KMS-11 (cell line): ENCODE measurements at regions not wholly inside any gene's neighbourhood (a gene's known extent, or its start where the extent isn't known, plus 50 kb on each side); places are given as distances from the start of the nearest gene placed in this dataset.
"Not testable (repeated sequence)": the region's sequence is repeated elsewhere in the genome, so short reads cannot be mapped to it uniquely, and the experiment has no call there.

Experiments
- H2AFZ ChIP-seq: fragments of 200-600 bp; sonication (generic); 2 replicates; pipeline ENCODE4 v1.6.1; 2016; ENCODE audit warnings: antibody characterized with exemption, mixed run types, low read depth
- H3K27ac ChIP-seq: fragments of 200-600 bp; sonication (generic); 2 replicates; pipeline ENCODE4 v1.6.1; 2016; ENCODE audit warnings: mild to moderate bottlenecking, mixed run types
- H3K27me3 ChIP-seq: fragments of 200-600 bp; sonication (generic); 2 replicates; pipeline ENCODE4 v1.6.1; 2017; ENCODE audit warnings: mild to moderate bottlenecking, low read depth, mixed run types, moderate library complexity; ENCODE audit not compliant: insufficient read depth
- H3K36me3 ChIP-seq: fragments of 200-600 bp; sonication (generic); 2 replicates; pipeline ENCODE4 v1.6.1; 2017; ENCODE audit warnings: mild to moderate bottlenecking, mixed run types; ENCODE audit not compliant: insufficient read depth
- H3K4me1 ChIP-seq: fragments of 200-600 bp; sonication (generic); 2 replicates; pipeline ENCODE4 v1.6.1; 2016; ENCODE audit warnings: mild to moderate bottlenecking, low read depth, mixed run types; ENCODE audit not compliant: poor library complexity, severe bottlenecking
- H3K4me2 ChIP-seq: fragments of 200-600 bp; sonication (generic); 2 replicates; pipeline ENCODE4 v1.7.0; 2016; ENCODE audit warnings: mild to moderate bottlenecking, mixed run types
- H3K4me3 ChIP-seq: fragments of 200-600 bp; sonication (generic); IDR thresholded peaks from 2 replicates; pipeline ENCODE4 v1.6.1; 2017; ENCODE audit warnings: low read depth, low read length, mixed read lengths; ENCODE audit not compliant: insufficient read depth
- H3K79me2 ChIP-seq: fragments of 200-600 bp; sonication (generic); 2 replicates; pipeline ENCODE4 v1.6.1; 2016; ENCODE audit warnings: low read depth, mixed run types; ENCODE audit not compliant: insufficient read depth
- H3K9ac ChIP-seq: fragments of 200-600 bp; sonication (generic); 2 replicates; pipeline ENCODE4 v1.6.1; 2016; ENCODE audit warnings: mild to moderate bottlenecking, mixed run types
- H4K20me1 ChIP-seq: fragments of 200-600 bp; sonication (generic); 2 replicates; pipeline ENCODE4 v1.6.1; 2016; ENCODE audit warnings: mild to moderate bottlenecking, mixed run types; ENCODE audit not compliant: insufficient read depth
- TF ChIP-seq, protein P1 (sequence below): fragments of 200-600 bp; sonication (generic); conservative IDR thresholded peaks from 2 replicates; pipeline ENCODE4 v1.6.1; 2017; ENCODE audit warnings: low read depth, mild to moderate bottlenecking, antibody characterized with exemption, low read length, moderate library complexity, mixed read lengths

GRCh38 chr6:22173311-22173710 lies 123.5 kb downstream of the PRL start:
- H3K4me2 ChIP-seq = no peak overlapping the region
- TF ChIP-seq, protein P1, sequence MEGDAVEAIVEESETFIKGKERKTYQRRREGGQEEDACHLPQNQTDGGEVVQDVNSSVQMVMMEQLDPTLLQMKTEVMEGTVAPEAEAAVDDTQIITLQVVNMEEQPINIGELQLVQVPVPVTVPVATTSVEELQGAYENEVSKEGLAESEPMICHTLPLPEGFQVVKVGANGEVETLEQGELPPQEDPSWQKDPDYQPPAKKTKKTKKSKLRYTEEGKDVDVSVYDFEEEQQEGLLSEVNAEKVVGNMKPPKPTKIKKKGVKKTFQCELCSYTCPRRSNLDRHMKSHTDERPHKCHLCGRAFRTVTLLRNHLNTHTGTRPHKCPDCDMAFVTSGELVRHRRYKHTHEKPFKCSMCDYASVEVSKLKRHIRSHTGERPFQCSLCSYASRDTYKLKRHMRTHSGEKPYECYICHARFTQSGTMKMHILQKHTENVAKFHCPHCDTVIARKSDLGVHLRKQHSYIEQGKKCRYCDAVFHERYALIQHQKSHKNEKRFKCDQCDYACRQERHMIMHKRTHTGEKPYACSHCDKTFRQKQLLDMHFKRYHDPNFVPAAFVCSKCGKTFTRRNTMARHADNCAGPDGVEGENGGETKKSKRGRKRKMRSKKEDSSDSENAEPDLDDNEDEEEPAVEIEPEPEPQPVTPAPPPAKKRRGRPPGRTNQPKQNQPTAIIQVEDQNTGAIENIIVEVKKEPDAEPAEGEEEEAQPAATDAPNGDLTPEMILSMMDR = no peak
- no peak overlapping the region for H3K27ac ChIP-seq
- no peak overlapping the region for H3K9ac ChIP-seq
- H4K20me1 ChIP-seq = no peaks in the 10 kb centered on the region
- H3K4me3 ChIP-seq = no peak overlapping the region
- no peaks in the 10 kb centered on the region for H3K36me3 ChIP-seq
- no peaks in the 10 kb centered on the region for H3K27me3 ChIP-seq
- no peak overlapping the region for H2AFZ ChIP-seq
- no peaks in the 10 kb centered on the region for H3K79me2 ChIP-seq
- no peaks in the 10 kb centered on the region for H3K4me1 ChIP-seq

DNA sequence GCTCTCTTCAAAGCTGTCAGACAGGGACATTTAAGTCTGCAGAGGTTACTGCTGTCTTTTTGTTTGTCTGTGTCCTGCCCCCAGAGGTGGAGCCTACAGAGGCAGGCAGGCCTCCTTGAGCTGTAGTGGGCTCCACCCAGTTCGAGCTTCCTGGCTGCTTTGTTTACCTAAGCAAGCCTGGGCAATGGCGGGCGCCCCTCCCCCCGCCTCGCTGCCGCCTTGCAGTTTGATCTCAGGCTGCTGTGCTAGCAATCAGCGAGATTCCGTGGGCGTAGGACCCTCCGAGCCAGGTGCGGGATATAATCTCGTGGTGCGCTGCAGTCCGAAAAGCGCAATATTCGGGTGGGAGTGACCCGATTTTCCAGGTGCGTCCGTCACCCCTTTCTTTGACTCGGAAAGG lies 116.6 kb downstream of the PRL start:
- not testable (repeated sequence) for H3K27ac ChIP-seq, H3K27me3 ChIP-seq, H3K4me1 ChIP-seq, H2AFZ ChIP-seq, H3K4me2 ChIP-seq, H3K4me3 ChIP-seq, H3K79me2 ChIP-seq, H3K9ac ChIP-seq, H4K20me1 ChIP-seq, H3K36me3 ChIP-seq

DNA sequence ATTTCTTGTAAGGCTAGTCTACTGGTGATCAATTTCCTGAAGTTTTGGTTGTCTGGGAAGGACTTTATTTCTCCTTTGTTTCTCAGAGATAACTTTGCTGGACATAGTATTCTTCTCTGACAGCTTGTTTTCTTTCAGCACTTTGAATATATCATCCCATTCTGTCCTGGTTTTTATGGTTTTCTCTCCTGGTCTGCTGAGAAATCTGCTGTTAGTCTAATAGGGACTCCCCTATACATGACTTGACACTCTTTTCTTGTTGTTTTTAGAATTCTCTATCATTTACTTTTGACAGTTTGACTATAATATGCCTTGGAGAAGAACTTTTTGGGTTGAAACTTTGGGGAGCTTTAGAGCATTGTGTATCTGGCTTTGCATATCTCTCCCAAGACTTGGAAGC lies 112.5 kb downstream of the PRL start:
- Histone ChIP-seq H4K20me1 (no peaks in the 10 kb centered on the region), H3K4me2 (no peak overlapping the region), H3K4me3 (no peak overlapping the region), H3K79me2 (no peaks in the 10 kb centered on the region), H3K27me3 (no peaks in the 10 kb centered on the region), H2AFZ (no peak overlapping the region), H3K9ac (no peak overlapping the region), H3K27ac (no peak overlapping the region), H3K36me3 (no peaks in the 10 kb centered on the region), H3K4me1 (no peaks in the 10 kb centered on the region)
- TF ChIP-seq, protein P1 = no peak

DNA sequence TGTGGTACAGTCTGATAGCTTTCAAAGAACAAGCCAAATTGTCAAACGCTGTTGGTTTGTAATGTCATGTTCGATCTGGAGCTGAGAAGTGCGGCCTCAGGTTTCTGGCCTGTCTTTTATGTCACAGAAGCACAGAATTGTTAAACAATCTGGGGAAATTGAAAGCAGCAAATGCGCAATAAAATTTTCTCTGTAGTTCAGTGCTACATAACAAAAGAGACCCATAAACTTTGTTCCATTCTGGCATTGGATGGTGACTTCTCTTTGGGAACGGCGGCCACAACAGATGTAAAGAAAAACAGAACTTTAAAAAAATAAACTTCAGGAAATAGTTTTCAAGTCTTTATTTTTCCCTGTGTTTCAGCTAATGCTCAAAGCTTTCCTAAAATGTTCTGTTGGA lies 106.9 kb downstream of the PRL start:
- Histone ChIP-seq H3K9ac (no peak overlapping the region), H3K4me2 (no peak overlapping the region), H3K79me2 (no peaks in the 10 kb centered on the region), H2AFZ (no peak overlapping the region), H3K27me3 (no peaks in the 10 kb centered on the region), H3K4me3 (no peak overlapping the region), H3K4me1 (no peaks in the 10 kb centered on the region), H3K36me3 (no peaks in the 10 kb centered on the region), H4K20me1 (no peaks in the 10 kb centered on the region), H3K27ac (no peak overlapping the region)
- TF ChIP-seq, protein P1 = no peak

- H3K79me2 ChIP-seq = no peaks in the 10 kb centered on the region
- no peaks in the 10 kb centered on the region for H3K27me3 ChIP-seq
- no peak overlapping the region for H3K4me3 ChIP-seq
- no peaks in the 10 kb centered on the region for H3K36me3 ChIP-seq
- H3K27ac ChIP-seq = no peak overlapping the region
- no peak overlapping the region for H3K4me2 ChIP-seq
- H4K20me1 ChIP-seq = no peaks in the 10 kb centered on the region
- TF ChIP-seq, protein P1 = no peak
- no peak overlapping the region for H3K9ac ChIP-seq
- no peaks in the 10 kb centered on the region for H3K4me1 ChIP-seq
- H2AFZ ChIP-seq = no peak overlapping the region
Observed at GRCh38 chr6:22194188-22194921, 102.5 kb downstream of the PRL start.
